Spleen (tissue), 11 donors: ENCODE measurements at regions not wholly inside any gene's neighbourhood (a gene's known extent, or its start where the extent isn't known, plus 50 kb on each side); places are given as distances from the start of the nearest gene placed in this dataset.

ENCODE experiments used
- DNase-seq: peaks from one replicate; pipeline ENCODE4 v3.0.0-alpha.2; 2020
- H3K27ac ChIP-seq, 8 donors: fragments of 200-600 bp; sonication (generic) in 7 of 8; 1 replicate in 4 of 8; 2 replicates in 4 of 8; pipeline versions ENCODE4 v1.5.0 to v1.8.0; 2016 to 2021; ENCODE audit warnings: inconsistent platforms in 4 of 8, mild to moderate bottlenecking in 4 of 8, moderate library complexity in 1 of 8
- H3K27me3 ChIP-seq, 7 donors: fragments of 200-600 bp; sonication (generic) in 6 of 7; replicated peaks in 1 of 7; 1 replicate in 4 of 7; 2 replicates in 3 of 7; pipeline versions ENCODE4 v1.5.0 to v1.8.0; 2016 to 2021; ENCODE audit warnings: inconsistent platforms in 3 of 7, mild to moderate bottlenecking in 1 of 7
- H3K36me3 ChIP-seq, 6 donors: fragments of 200-600 bp; sonication (generic) in 5 of 6; 1 replicate in 4 of 6; 2 replicates in 2 of 6; pipeline versions ENCODE4 v1.5.0 to v1.8.0; 2016 to 2021; ENCODE audit warnings: inconsistent platforms in 2 of 6
- H3K4me1 ChIP-seq, 6 donors: fragments of 200-600 bp; sonication (generic) in 5 of 6; 1 replicate in 3 of 6; 2 replicates in 3 of 6; pipeline versions ENCODE4 v1.5.0 to v1.8.0; 2016 to 2021; ENCODE audit warnings: inconsistent platforms in 3 of 6
- H3K4me3 ChIP-seq, 8 donors: fragments of 200-600 bp; sonication (generic) in 7 of 8; 1 replicate in 4 of 8; 2 replicates in 4 of 8; pipeline versions ENCODE4 v1.5.0 to v1.8.0; 2016 to 2021; ENCODE audit warnings: inconsistent platforms in 4 of 8, mild to moderate bottlenecking in 4 of 8, moderate library complexity in 2 of 8
- H3K9me3 ChIP-seq, 8 donors: fragments of 200-600 bp; sonication (generic) in 7 of 8; 1 replicate in 4 of 8; 2 replicates in 4 of 8; pipeline versions ENCODE4 v1.5.0 to v1.8.0; 2016 to 2021; ENCODE audit warnings: inconsistent platforms in 4 of 8
- CTCF ChIP-seq, 11 experiments: fragments of 200-600 bp in 7 of 11; fragments of 450-650 bp in 4 of 11; sonication (generic) in 4 of 11; IDR thresholded peaks in 8 of 11; conservative IDR thresholded peaks in 3 of 11; 1 replicate in 7 of 11; 2 replicates in 4 of 11; pipeline versions ENCODE4 v1.4.0 to v1.8.0; 2016 to 2021; ENCODE audit warnings: antibody characterized with exemption in 11 of 11, inconsistent platforms in 4 of 11, mild to moderate bottlenecking in 1 of 11
- POLR2A ChIP-seq, 3 donors: fragments of 450-650 bp; IDR thresholded peaks; one replicate each; pipeline ENCODE4 v1.5.1; 2017; ENCODE audit warnings: antibody characterized with exemption in 3 of 3, mild to moderate bottlenecking in 1 of 3
- POLR2AphosphoS5 ChIP-seq, 3 donors: sonication (generic); formaldehyde crosslinking; IDR thresholded peaks; one replicate each; pipeline ENCODE4 v1.5.1; 2017; ENCODE audit warnings: antibody characterized with exemption in 3 of 3
- WGBS, 5 donors: extraction: QIAGEN DNeasy Blood & Tissue Kit in 3 of 5; methylation state at CpG; one replicate each; pipeline versions ENCODE4 v1.1.5 to v1.1.7; 2013 to 2018; 5-methylcytosine and 5-hydroxymethylcytosine counted together
- intact Hi-C: fragments of 100-400 bp; cut with DNase I; formaldehyde crosslinking; loops from one replicate; pipeline ENCODE4 v1.15.0; 2023; ENCODE audit warnings: low total_unique reads
- donor health status: healthy with polysubstance abuse.
- donor health status: DM: no; HTN: no; CAD: no; lungs with moderate emphysema.
- donor health status: DM: no; HTN: no; CAD: no.
- donor health status: Bipolar disorder and iron deficiency.
- donor health status: healthy.
- donor health status: DM: no; HTN: no; CAD: no.
- donor health status: DM: yes; HTN: yes; CAD: no.

- H3K4me1 ChIP-seq = peaks cover 0 to 25% (median 10%) of the 10 kb centered on the region in 6 donors
- intact Hi-C loops = no loop called here
- H3K27me3 ChIP-seq = no peaks in the 10 kb centered on the region
- H3K27ac ChIP-seq = no peak overlapping the region
- no peak for DNase-seq
- TF ChIP-seq POLR2A (IDR thresholded peaks at IDR 0.05) = no peak
- no peak for TF ChIP-seq POLR2AphosphoS5 (IDR thresholded peaks at IDR 0.05)
- no peak for TF ChIP-seq CTCF (IDR thresholded peaks at IDR 0.05 in 8 of 11, conservative IDR thresholded peaks at IDR 0.05 in 3 of 11)
- no peak overlapping the region for H3K4me3 ChIP-seq
- H3K36me3 ChIP-seq = no peaks in the 10 kb centered on the region
- WGBS, 5 donors = 93 to 96% (median 96%) methylated on average over 5 of the region's 5 CpGs
- H3K9me3 ChIP-seq = no peaks in the 10 kb centered on the region
Measured at GRCh38 chr2:64196963-64197362, 52.7 kb upstream of the PELI1 start.

- TF ChIP-seq CTCF (IDR thresholded peaks at IDR 0.05 in 8 of 11, conservative IDR thresholded peaks at IDR 0.05 in 3 of 11) (no peak), POLR2A (IDR thresholded peaks at IDR 0.05) (no peak), POLR2AphosphoS5 (IDR thresholded peaks at IDR 0.05) (no peak)
- intact Hi-C loops = no loop called here
- H3K27ac ChIP-seq = peak overlapping the region in 1 of 8 donors; percentile 79
- H3K27me3 ChIP-seq = no peaks in the 10 kb centered on the region
- H3K4me1 ChIP-seq = peaks cover 13 to 44% (median 29%) of the 10 kb centered on the region in 6 donors
- H3K36me3 ChIP-seq = no peaks in the 10 kb centered on the region
- no peak overlapping the region for H3K4me3 ChIP-seq
- H3K9me3 ChIP-seq = no peaks in the 10 kb centered on the region
- 94 to 100% (median 95%) methylated on average over 1 of the region's 1 CpG for WGBS, 5 donors
- DNase-seq = no peak
Measured at GRCh38 chr2:64201151-64201550, 56.9 kb upstream of the PELI1 start.

GRCh38 chr2:64202206-64202845 lies 58.1 kb upstream of the PELI1 start:
- WGBS, 5 donors = 81 to 86% (median 82%) methylated on average over 4 of the region's 4 CpGs
- no peak for DNase-seq
- no peaks in the 10 kb centered on the region for H3K27me3 ChIP-seq
- H3K9me3 ChIP-seq = no peaks in the 10 kb centered on the region
- intact Hi-C loops = no loop called here
- H3K27ac ChIP-seq = peak overlapping the region in 3 of 8 donors; percentile 22 to 89 (median 79)
- TF ChIP-seq CTCF (IDR thresholded peaks at IDR 0.05 in 8 of 11, conservative IDR thresholded peaks at IDR 0.05 in 3 of 11) (no peak), POLR2AphosphoS5 (IDR thresholded peaks at IDR 0.05) (no peak), POLR2A (IDR thresholded peaks at IDR 0.05) (no peak)
- H3K4me1 ChIP-seq = peaks cover 13 to 44% (median 29%) of the 10 kb centered on the region in 6 donors
- H3K36me3 ChIP-seq = no peaks in the 10 kb centered on the region
- H3K4me3 ChIP-seq = no peak overlapping the region

- H3K4me1 ChIP-seq = peaks cover 18 to 44% (median 29%) of the 10 kb centered on the region in 6 donors
- intact Hi-C loops = no loop called here
- no peaks in the 10 kb centered on the region for H3K9me3 ChIP-seq
- no peaks in the 10 kb centered on the region for H3K36me3 ChIP-seq
- H3K4me3 ChIP-seq = peak overlapping the region in 1 of 8 donors; percentile 46
- WGBS, 5 donors = 83 to 90% (median 84%) methylated on average over 4 of the region's 4 CpGs
- DNase-seq = no peak
- TF ChIP-seq POLR2A (IDR thresholded peaks at IDR 0.05) = no peak
- no peak for TF ChIP-seq CTCF (IDR thresholded peaks at IDR 0.05 in 8 of 11, conservative IDR thresholded peaks at IDR 0.05 in 3 of 11)
- TF ChIP-seq POLR2AphosphoS5 (IDR thresholded peaks at IDR 0.05) = no peak
- H3K27ac ChIP-seq = peak overlapping the region; percentile 74 to 89 (median 80)
- no peaks in the 10 kb centered on the region for H3K27me3 ChIP-seq
Measured at GRCh38 chr2:64203131-64203857, 59.1 kb upstream of the PELI1 start.
